HCT116 (cell line): ENCODE measurements at regions not wholly inside any gene's neighbourhood (a gene's known extent, or its start where the extent isn't known, plus 50 kb on each side); places are given as distances from the start of the nearest gene placed in this dataset.

Experiments
- ATAC-seq: fragments of 200-7000 bp; cut with Tn5 transposase; 2 replicates; pipeline ENCODE4 v1.9.1; 2020; ENCODE audit warnings: mild to moderate bottlenecking, moderate library complexity
- BruUV-seq: library from RNA; stranded (reverse); fragments of 400-500 nt; replicated peaks from 2 replicates; lab custom pipeline; 2021; lab: Mats Ljungman, UMichigan
- CTCF ChIA-PET: fragments of 300-600 bp; sonication (Branson Sonifier 250); formaldehyde crosslinking; loops from one replicate; lab custom pipeline; 2021; ENCODE audit warnings: antibody characterized with exemption; lab: Charles Lee
- POLR2A ChIA-PET: fragments of 300-600, 350-600 bp; sonication (Branson Sonifier 250); formaldehyde crosslinking; loops from one replicate; lab custom pipeline; 2021; ENCODE audit warnings: antibody characterized with exemption; lab: Charles Lee
- RAD21 ChIA-PET, 2 experiments: fragments of 300-600 bp; sonication (Branson Sonifier 250); formaldehyde crosslinking; loops; one replicate each; lab custom pipeline; 2023; ENCODE audit warnings: low total read pairs in 2 of 2; ENCODE audit not compliant: uncharacterized antibody in 2 of 2, unreplicated experiment in 2 of 2, low non-redundant PET in 1 of 2; lab: Charles Lee
- DNase-seq: peaks from one replicate; pipeline ENCODE4 v3.0.0-alpha.2; 2010; ENCODE audit warnings: low read depth, low spot score
- H2AFZ ChIP-seq: fragments of 200-600 bp; shearing (Covaris generic), sonication (generic); 2 replicates; pipeline ENCODE4 v1.6.1; 2017; ENCODE audit warnings: low read depth, mixed run types, mixed read lengths, antibody characterized with exemption, low read length; ENCODE audit not compliant: poor library complexity, severe bottlenecking
- H3K27ac ChIP-seq: 2 replicates; pipeline ENCODE4 v1.5.1; 2012; ENCODE audit warnings: low read depth, low read length
- H3K27me3 ChIP-seq: fragments of 200-600 bp; sonication (generic); 2 replicates; pipeline ENCODE4 v1.6.1; 2016; ENCODE audit warnings: mixed run types, low read length, mixed read lengths; ENCODE audit not compliant: insufficient read depth
- H3K36me3 ChIP-seq, 2 experiments: fragments of 200-500 bp in 1 of 2; fragments of 200-600 bp in 1 of 2; sonication (Bioruptor generic) in 1 of 2; sonication (generic) in 1 of 2; 2 replicates each; pipeline versions ENCODE4 v1.5.1 to v1.6.1; 2014 to 2016; ENCODE audit warnings: low read length in 2 of 2, inconsistent platforms in 1 of 2, mixed read lengths in 1 of 2, mixed run types in 1 of 2; ENCODE audit not compliant: insufficient read depth in 2 of 2, control insufficient read depth in 1 of 2
- H3K4me1 ChIP-seq, 2 experiments: fragments of 200-600 bp in 1 of 2; sonication (generic) in 1 of 2; 2 replicates each; pipeline versions ENCODE4 v1.5.1 to v1.6.1; 2012 to 2017; ENCODE audit warnings: low read length in 2 of 2, inconsistent platforms in 1 of 2, mild to moderate bottlenecking in 1 of 2, mixed read lengths in 1 of 2, mixed run types in 1 of 2, moderate library complexity in 1 of 2; ENCODE audit not compliant: insufficient read depth in 2 of 2, control insufficient read depth in 1 of 2
- H3K4me2 ChIP-seq: fragments of 200-600 bp; sonication (generic); 2 replicates; pipeline ENCODE4 v1.6.1; 2017; ENCODE audit warnings: mixed run types, low read length, mixed read lengths
- H3K4me3 ChIP-seq, 2 experiments: fragments of 200-600 bp in 1 of 2; sonication (generic) in 1 of 2; replicated peaks in 1 of 2; 2 replicates each; pipeline ENCODE4 v1.5.1; 2011 to 2016; ENCODE audit warnings: low read length in 2 of 2, control low read depth in 1 of 2, low read depth in 1 of 2, mild to moderate bottlenecking in 1 of 2, mixed read lengths in 1 of 2, mixed run types in 1 of 2
- H3K79me2 ChIP-seq: fragments of 200-600 bp; sonication (generic); 2 replicates; pipeline ENCODE4 v1.6.1; 2017; ENCODE audit warnings: mild to moderate bottlenecking, mixed run types, low read length, moderate library complexity, mixed read lengths; ENCODE audit not compliant: insufficient read depth
- H3K9ac ChIP-seq: fragments of 200-600 bp; sonication (generic); 2 replicates; pipeline ENCODE4 v1.6.1; 2016; ENCODE audit warnings: low read length, mixed read lengths
- H3K9me2 ChIP-seq: fragments of 200-600 bp; sonication (generic), shearing (Covaris generic); 2 replicates; pipeline ENCODE4 v1.6.1; 2017; ENCODE audit warnings: mixed run types, mild to moderate bottlenecking, moderate library complexity; ENCODE audit not compliant: insufficient read depth
- H3K9me3 ChIP-seq, 2 experiments: fragments of 200-500 bp in 1 of 2; fragments of 200-600 bp in 1 of 2; sonication (Bioruptor generic) in 1 of 2; sonication (generic) in 1 of 2; 2 replicates each; pipeline ENCODE4 v1.6.1; 2014 to 2017; ENCODE audit warnings: low read length in 2 of 2, mixed read lengths in 2 of 2, inconsistent platforms in 1 of 2, low read depth in 1 of 2, mild to moderate bottlenecking in 1 of 2, mixed run types in 1 of 2, moderate library complexity in 1 of 2; ENCODE audit not compliant: control insufficient read depth in 1 of 2, insufficient read depth in 1 of 2
- H4K20me1 ChIP-seq: fragments of 200-600 bp; sonication (generic), shearing (Covaris generic); 2 replicates; pipeline ENCODE4 v1.6.1; 2017; ENCODE audit warnings: mixed run types, mild to moderate bottlenecking, moderate library complexity; ENCODE audit not compliant: insufficient read depth
- CBX3 ChIP-seq: IDR thresholded peaks from 2 replicates; pipeline ENCODE4 v1.6.1; 2012; ENCODE audit warnings: low read depth
- CEBPB ChIP-seq: IDR thresholded peaks from 2 replicates; pipeline ENCODE4 v1.6.1; 2012; ENCODE audit warnings: low read depth
- EGR1 ChIP-seq: IDR thresholded peaks from 2 replicates; pipeline ENCODE4 v1.6.1; 2012; ENCODE audit warnings: low read depth
- EZH2phosphoT487 ChIP-seq: fragments of 200-600 bp; IDR thresholded peaks from 2 replicates; pipeline ENCODE4 v1.6.1; 2018; ENCODE audit warnings: antibody characterized with exemption, borderline replicate concordance
- JUND ChIP-seq: IDR thresholded peaks from 2 replicates; pipeline ENCODE4 v1.6.1; 2012
- POLR2A ChIP-seq: IDR thresholded peaks from 2 replicates; pipeline ENCODE4 v1.7.0; 2011; ENCODE audit warnings: borderline replicate concordance; ENCODE audit not compliant: insufficient read depth, insufficient read length; ENCODE audit errors: extremely low read depth
- POLR2AphosphoS5 ChIP-seq: IDR thresholded peaks from 2 replicates; pipeline ENCODE4 v1.6.1; 2011; ENCODE audit warnings: mild to moderate bottlenecking, low read depth, low read length, moderate library complexity
- RAD21 ChIP-seq: IDR thresholded peaks from 2 replicates; pipeline ENCODE4 v1.6.1; 2012; ENCODE audit warnings: low read depth, mild to moderate bottlenecking
- REST ChIP-seq: IDR thresholded peaks from 2 replicates; pipeline ENCODE4 v1.6.1; 2012; ENCODE audit warnings: low read depth
- SIN3A ChIP-seq: IDR thresholded peaks from 2 replicates; pipeline ENCODE4 v1.6.1; 2012; ENCODE audit warnings: low read depth
- SP1 ChIP-seq: IDR thresholded peaks from 2 replicates; pipeline ENCODE4 v1.6.1; 2012; ENCODE audit warnings: low read depth
- SRF ChIP-seq: IDR thresholded peaks from 2 replicates; pipeline ENCODE4 v1.6.1; 2012; ENCODE audit warnings: low read depth
- TCF7L2 ChIP-seq: IDR thresholded peaks from 2 replicates; pipeline ENCODE4 v1.7.0; 2011; ENCODE audit warnings: borderline replicate concordance, inconsistent platforms; ENCODE audit not compliant: insufficient read depth, insufficient read length; ENCODE audit errors: extremely low read depth
- ZBTB33 ChIP-seq: IDR thresholded peaks from 2 replicates; pipeline ENCODE4 v1.6.1; 2011; ENCODE audit warnings: mild to moderate bottlenecking, low read length, moderate library complexity; ENCODE audit not compliant: insufficient replicate concordance; ENCODE audit errors: extremely low read depth
- ZFX ChIP-seq: fragments of 450-650 bp; IDR thresholded peaks from 2 replicates; pipeline ENCODE4 v1.6.1; 2017
- intact Hi-C: fragments of 100-400 bp; cut with micrococcal nuclease; formaldehyde crosslinking; loops from 2 replicates; pipeline ENCODE4 v1.10.0; 2022
- TF ChIP-seq, protein P1 (sequence below): IDR thresholded peaks from 2 replicates; pipeline ENCODE4 v1.6.1; 2012

DNA sequence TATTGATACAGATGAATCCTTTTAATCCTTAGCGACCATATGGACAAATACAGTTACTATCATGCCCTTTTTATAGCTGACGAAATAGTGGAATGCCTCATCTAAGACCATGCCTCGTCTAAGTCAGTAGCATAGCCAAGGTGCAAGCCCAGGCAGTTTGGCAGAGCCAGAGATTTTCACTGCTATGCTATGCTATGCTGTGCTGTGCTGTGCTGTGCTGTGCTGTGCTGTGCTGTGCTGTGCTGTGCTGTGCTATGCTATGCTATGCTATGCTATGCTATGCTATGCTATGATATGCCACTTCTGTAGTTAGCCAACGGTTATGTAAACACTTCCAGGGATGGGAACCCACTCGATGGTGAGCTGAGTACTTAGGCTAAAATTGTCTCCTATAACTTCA, 91.6 kb upstream of the MAP4K3 start:
- ATAC-seq (no peak), DNase-seq (no peak)
- no peak overlapping the region for H3K4me2 ChIP-seq
- ChIA-PET RAD21 (no interaction called here), POLR2A (no interaction called here)
- intact Hi-C loops = no loop called here
- no TSS peak for BruUV-seq
- H3K79me2 ChIP-seq = no peaks in the 10 kb centered on the region
- no peaks in the 10 kb centered on the region for H3K9me2 ChIP-seq
- no peak overlapping the region for H3K9ac ChIP-seq
- no peaks in the 10 kb centered on the region for H4K20me1 ChIP-seq
- TF ChIP-seq SIN3A (no peak), SP1 (no peak), RAD21 (no peak)
- TF ChIP-seq, protein P1, sequence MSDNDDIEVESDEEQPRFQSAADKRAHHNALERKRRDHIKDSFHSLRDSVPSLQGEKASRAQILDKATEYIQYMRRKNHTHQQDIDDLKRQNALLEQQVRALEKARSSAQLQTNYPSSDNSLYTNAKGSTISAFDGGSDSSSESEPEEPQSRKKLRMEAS = no peak
- TF ChIP-seq, all 23 proteins: peak for 0
- CTCF ChIA-PET = no interaction called here
- no peaks in the 10 kb centered on the region for H3K36me3 ChIP-seq
- H3K4me3 ChIP-seq = no peak overlapping the region
- peaks cover under 1 to 7% of the 10 kb centered on the region in 2 experiments for H3K4me1 ChIP-seq
- no peaks in the 10 kb centered on the region for H3K27me3 ChIP-seq
- H3K27ac ChIP-seq = no peak overlapping the region
- H3K9me3 ChIP-seq = no peaks in the 10 kb centered on the region
- H2AFZ ChIP-seq = no peak overlapping the region

DNA sequence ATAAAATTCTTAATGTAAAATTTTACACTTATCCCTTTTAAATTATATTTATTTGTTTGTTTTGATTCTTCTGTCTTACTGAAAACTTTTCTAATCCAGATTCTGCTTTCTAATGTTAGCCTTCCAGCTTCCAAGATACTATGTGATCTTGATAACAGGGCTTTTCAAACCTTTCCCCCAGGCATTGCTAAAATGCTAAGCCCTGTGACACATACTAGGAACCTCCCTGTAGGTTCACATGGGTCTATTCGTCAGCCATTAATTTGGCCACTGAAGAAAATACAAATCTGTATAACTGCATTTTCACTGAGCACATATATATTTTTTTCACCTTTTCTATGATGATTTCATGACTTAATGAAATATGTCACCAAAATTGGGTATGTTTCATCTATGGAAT, 92.8 kb upstream of the MAP4K3 start:
- H3K79me2 ChIP-seq = no peaks in the 10 kb centered on the region
- peaks cover 0 to 8% of the 10 kb centered on the region in 2 experiments; a peak in 2 of 4 replicates for H3K4me1 ChIP-seq
- no peak overlapping the region for H2AFZ ChIP-seq
- no peak overlapping the region for H3K27ac ChIP-seq
- H3K9me3 ChIP-seq = no peaks in the 10 kb centered on the region
- ChIA-PET RAD21 (no interaction called here), CTCF (no interaction called here), POLR2A (no interaction called here)
- no peak for DNase-seq
- no peak for ATAC-seq
- H3K36me3 ChIP-seq = no peaks in the 10 kb centered on the region
- no peaks in the 10 kb centered on the region for H3K27me3 ChIP-seq
- TF ChIP-seq CBX3 (no peak), TCF7L2 (no peak), CEBPB (no peak), ZBTB33 (no peak), POLR2AphosphoS5 (no peak), EZH2phosphoT487 (no peak), SP1 (no peak), SIN3A (no peak), JUND (no peak), EGR1 (no peak), POLR2A (no peak), REST (no peak), RAD21 (no peak), ZFX (no peak), SRF (no peak)
- TF ChIP-seq, protein P1 = no peak
- intact Hi-C loops = no loop called here
- no peak overlapping the region for H3K9ac ChIP-seq
- no peaks in the 10 kb centered on the region for H4K20me1 ChIP-seq
- no peak overlapping the region for H3K4me2 ChIP-seq
- H3K4me3 ChIP-seq = no peak overlapping the region
- no TSS peak for BruUV-seq
- no peaks in the 10 kb centered on the region for H3K9me2 ChIP-seq
